ENCODE measurements at regions not wholly inside any gene's neighbourhood (a gene's known extent, or its start where the extent isn't known, plus 50 kb on each side); places are given as distances from the start of the nearest gene placed in this dataset.

- Histone ChIP-seq H3K4me3 (ENCODE audit: low read length in 2 of 2) (no peak overlapping the region), H3K27ac (ENCODE audit: low read length) (no peak overlapping the region), H3K9ac (ENCODE audit: low read length in 2 of 2) (no peak overlapping the region), H3K27me3 (ENCODE audit: control insufficient read depth in 1 of 2, insufficient read depth in 2 of 2, low read length in 2 of 2) (peaks cover 0 to 3% of the 10 kb centered on the region in 2 donors), H3K36me3 (ENCODE audit: control insufficient read depth in 2 of 2, insufficient read depth in 2 of 2, low read length in 2 of 2) (no peaks in the 10 kb centered on the region), H3K4me1 (ENCODE audit: control insufficient read depth, insufficient read depth, low read length) (no peaks in the 10 kb centered on the region), H3K9me3 (ENCODE audit: control insufficient read depth in 2 of 2, low read length in 2 of 2) (no peaks in the 10 kb centered on the region)
Observed at GRCh38 chr11:115891581-115891980, 387.4 kb upstream of the CADM1 start.

DNA sequence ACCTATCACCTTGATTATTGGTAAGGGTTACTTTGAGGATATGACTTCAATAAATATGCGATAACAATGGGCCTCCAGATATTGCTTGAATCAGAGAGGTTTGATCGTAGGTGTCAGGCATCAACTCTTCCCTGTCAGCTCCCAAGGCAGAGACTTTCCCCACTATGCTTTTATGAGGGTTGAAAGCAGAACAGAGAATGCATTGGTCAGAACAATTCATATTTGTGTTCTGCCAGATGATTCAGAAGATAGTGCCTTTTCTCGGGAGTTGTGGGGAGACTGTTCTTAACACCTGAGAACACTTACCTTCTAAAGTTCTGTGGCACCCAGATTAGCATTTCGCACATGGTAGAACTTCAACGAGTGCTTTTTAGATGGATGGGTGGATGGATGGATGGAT is 386.3 kb upstream of the CADM1 start:
- Histone ChIP-seq H3K36me3 (ENCODE audit: control insufficient read depth in 2 of 2, insufficient read depth in 2 of 2, low read length in 2 of 2) (no peaks in the 10 kb centered on the region), H3K9me3 (ENCODE audit: control insufficient read depth in 2 of 2, low read length in 2 of 2) (no peaks in the 10 kb centered on the region), H3K27me3 (ENCODE audit: control insufficient read depth in 1 of 2, insufficient read depth in 2 of 2, low read length in 2 of 2) (peaks cover 0 to 3% of the 10 kb centered on the region in 2 donors), H3K4me1 (ENCODE audit: control insufficient read depth, insufficient read depth, low read length) (no peaks in the 10 kb centered on the region), H3K27ac (ENCODE audit: low read length) (no peak overlapping the region), H3K9ac (ENCODE audit: low read length in 2 of 2) (no peak overlapping the region), H3K4me3 (ENCODE audit: low read length in 2 of 2) (no peak overlapping the region)

GRCh38 chr11:115889712-115890111 is 385.5 kb upstream of the CADM1 start:
- Histone ChIP-seq H3K4me3 (ENCODE audit: low read length in 2 of 2) (no peak overlapping the region), H3K27ac (ENCODE audit: low read length) (no peak overlapping the region), H3K36me3 (ENCODE audit: control insufficient read depth in 2 of 2, insufficient read depth in 2 of 2, low read length in 2 of 2) (no peaks in the 10 kb centered on the region), H3K27me3 (ENCODE audit: control insufficient read depth in 1 of 2, insufficient read depth in 2 of 2, low read length in 2 of 2) (peaks cover 0 to 3% of the 10 kb centered on the region in 2 donors), H3K9me3 (ENCODE audit: control insufficient read depth in 2 of 2, low read length in 2 of 2) (no peaks in the 10 kb centered on the region), H3K4me1 (ENCODE audit: control insufficient read depth, insufficient read depth, low read length) (no peaks in the 10 kb centered on the region), H3K9ac (ENCODE audit: low read length in 2 of 2) (no peak overlapping the region)

DNA sequence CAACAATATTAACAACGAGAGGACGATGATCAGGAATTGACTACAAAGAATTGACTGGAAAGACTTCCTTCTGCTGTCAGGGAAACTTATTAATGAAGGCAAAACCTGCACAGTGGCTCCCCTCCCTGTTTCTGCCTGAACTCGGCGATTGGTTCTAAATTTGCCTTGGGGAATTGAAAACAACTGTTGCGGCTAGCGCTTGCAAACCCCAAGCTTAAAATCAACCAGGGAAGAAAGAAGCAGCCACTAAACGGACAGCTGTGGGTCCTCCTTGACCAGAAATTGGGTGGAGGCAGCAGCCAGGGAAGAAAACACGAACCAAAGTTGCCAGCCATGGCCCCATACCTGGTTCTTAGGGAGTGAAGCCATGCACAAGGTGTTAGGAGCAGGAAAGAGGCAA is 383.5 kb upstream of the CADM1 start:
- no peaks in the 10 kb centered on the region for H3K9me3 ChIP-seq (ENCODE audit: control insufficient read depth in 2 of 2, low read length in 2 of 2)

DNA sequence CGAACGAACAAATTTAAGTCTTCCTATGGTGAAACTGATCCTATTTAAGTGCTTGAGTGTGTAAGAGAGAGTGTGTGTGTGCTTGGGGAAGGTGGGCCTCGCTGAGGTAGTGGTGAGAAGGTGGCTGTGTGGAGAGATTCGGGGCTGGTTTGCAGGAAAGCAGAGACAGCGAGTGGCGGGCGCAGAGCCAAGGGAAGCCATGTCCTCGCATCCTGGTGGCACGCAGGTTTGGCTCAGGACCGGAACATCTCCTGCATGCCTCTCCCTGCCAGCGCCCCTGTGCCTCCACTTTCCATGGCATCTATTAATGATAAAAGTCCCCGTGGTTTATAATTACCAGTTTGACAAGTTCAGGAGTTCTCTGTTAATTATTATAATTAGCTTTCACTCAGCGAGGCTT is 383.1 kb upstream of the CADM1 start:
- Histone ChIP-seq H3K9ac (ENCODE audit: low read length in 2 of 2) (no peak overlapping the region), H3K27ac (ENCODE audit: low read length) (no peak overlapping the region), H3K27me3 (ENCODE audit: control insufficient read depth in 1 of 2, insufficient read depth in 2 of 2, low read length in 2 of 2) (peaks cover 0 to 3% of the 10 kb centered on the region in 2 donors), H3K36me3 (ENCODE audit: control insufficient read depth in 2 of 2, insufficient read depth in 2 of 2, low read length in 2 of 2) (no peaks in the 10 kb centered on the region), H3K4me3 (ENCODE audit: low read length in 2 of 2) (no peak overlapping the region), H3K4me1 (ENCODE audit: control insufficient read depth, insufficient read depth, low read length) (no peaks in the 10 kb centered on the region), H3K9me3 (ENCODE audit: control insufficient read depth in 2 of 2, low read length in 2 of 2) (no peaks in the 10 kb centered on the region)

More for the DNA sequence above, 383.5 kb upstream of the CADM1 start:
- Histone ChIP-seq H3K4me3 (ENCODE audit: low read length in 2 of 2) (no peak overlapping the region), H3K9ac (ENCODE audit: low read length in 2 of 2) (no peak overlapping the region), H3K27me3 (ENCODE audit: control insufficient read depth in 1 of 2, insufficient read depth in 2 of 2, low read length in 2 of 2) (peaks cover 0 to 3% of the 10 kb centered on the region in 2 donors), H3K27ac (ENCODE audit: low read length) (no peak overlapping the region), H3K36me3 (ENCODE audit: control insufficient read depth in 2 of 2, insufficient read depth in 2 of 2, low read length in 2 of 2) (no peaks in the 10 kb centered on the region), H3K4me1 (ENCODE audit: control insufficient read depth, insufficient read depth, low read length) (no peaks in the 10 kb centered on the region)

- Histone ChIP-seq H3K27ac (ENCODE audit: low read length) (no peak overlapping the region), H3K36me3 (ENCODE audit: control insufficient read depth in 2 of 2, insufficient read depth in 2 of 2, low read length in 2 of 2) (no peaks in the 10 kb centered on the region), H3K9me3 (ENCODE audit: control insufficient read depth in 2 of 2, low read length in 2 of 2) (no peaks in the 10 kb centered on the region), H3K27me3 (ENCODE audit: control insufficient read depth in 1 of 2, insufficient read depth in 2 of 2, low read length in 2 of 2) (no peaks in the 10 kb centered on the region), H3K4me3 (ENCODE audit: low read length in 2 of 2) (no peak overlapping the region), H3K9ac (ENCODE audit: low read length in 2 of 2) (no peak overlapping the region), H3K4me1 (ENCODE audit: control insufficient read depth, insufficient read depth, low read length) (no peaks in the 10 kb centered on the region)
Observed at GRCh38 chr11:115886422-115886733, 382.2 kb upstream of the CADM1 start.

DNA sequence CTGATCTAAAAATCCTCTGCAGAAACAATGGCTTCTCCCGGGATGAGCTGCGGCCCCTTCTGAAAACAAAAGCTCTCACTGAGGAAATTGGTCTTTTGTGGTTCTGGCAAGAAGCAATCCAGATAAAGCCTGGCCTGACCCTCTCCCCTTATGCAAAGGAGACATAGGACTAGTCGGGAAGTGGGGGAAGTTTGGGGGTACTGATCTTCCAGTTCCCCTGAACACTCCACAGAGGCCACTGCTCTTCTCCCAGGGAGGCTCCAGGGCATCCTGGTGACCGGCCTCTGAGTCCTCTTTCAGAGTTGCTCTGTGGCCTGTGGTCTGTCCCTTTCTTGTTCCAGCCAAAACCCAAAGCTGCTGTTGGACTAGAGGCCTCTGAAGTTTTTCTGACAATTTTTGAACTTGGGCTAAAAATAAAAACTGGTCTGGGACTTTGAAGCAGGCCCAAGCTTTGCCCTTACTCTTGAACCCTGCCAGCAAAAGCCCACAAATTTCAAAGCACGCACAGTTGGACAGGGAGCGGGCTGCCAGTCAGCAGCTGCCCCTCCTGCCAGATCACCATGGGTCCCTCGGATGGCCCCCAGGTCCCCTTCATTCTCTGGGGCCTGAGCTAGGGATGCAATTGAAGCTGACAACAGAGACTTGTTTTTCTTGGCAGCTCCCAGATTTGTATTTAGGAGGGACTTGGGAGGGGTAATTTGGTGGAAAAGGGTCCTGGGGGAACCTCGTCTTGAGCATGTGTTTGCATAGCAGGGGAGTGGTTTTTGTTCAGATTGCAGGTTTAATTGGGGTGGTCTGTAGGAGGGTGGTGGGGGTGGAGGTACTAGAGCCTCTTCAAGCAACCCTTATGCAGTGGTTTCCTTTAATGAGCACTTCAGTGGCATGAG is 381.6 kb upstream of the CADM1 start:
- H3K36me3 ChIP-seq (ENCODE audit: control insufficient read depth in 2 of 2, insufficient read depth in 2 of 2, low read length in 2 of 2) = no peaks in the 10 kb centered on the region
- no peaks in the 10 kb centered on the region for H3K27me3 ChIP-seq (ENCODE audit: control insufficient read depth in 1 of 2, insufficient read depth in 2 of 2, low read length in 2 of 2)
- H3K4me1 ChIP-seq (ENCODE audit: control insufficient read depth, insufficient read depth, low read length) = no peaks in the 10 kb centered on the region
- H3K4me3 ChIP-seq (ENCODE audit: low read length in 2 of 2) = no peak overlapping the region
- no peak overlapping the region for H3K27ac ChIP-seq (ENCODE audit: low read length)
- no peak overlapping the region for H3K9ac ChIP-seq (ENCODE audit: low read length in 2 of 2)
- H3K9me3 ChIP-seq (ENCODE audit: control insufficient read depth in 2 of 2, low read length in 2 of 2) = peaks cover 0 to 2% of the 10 kb centered on the region in 2 donors

DNA sequence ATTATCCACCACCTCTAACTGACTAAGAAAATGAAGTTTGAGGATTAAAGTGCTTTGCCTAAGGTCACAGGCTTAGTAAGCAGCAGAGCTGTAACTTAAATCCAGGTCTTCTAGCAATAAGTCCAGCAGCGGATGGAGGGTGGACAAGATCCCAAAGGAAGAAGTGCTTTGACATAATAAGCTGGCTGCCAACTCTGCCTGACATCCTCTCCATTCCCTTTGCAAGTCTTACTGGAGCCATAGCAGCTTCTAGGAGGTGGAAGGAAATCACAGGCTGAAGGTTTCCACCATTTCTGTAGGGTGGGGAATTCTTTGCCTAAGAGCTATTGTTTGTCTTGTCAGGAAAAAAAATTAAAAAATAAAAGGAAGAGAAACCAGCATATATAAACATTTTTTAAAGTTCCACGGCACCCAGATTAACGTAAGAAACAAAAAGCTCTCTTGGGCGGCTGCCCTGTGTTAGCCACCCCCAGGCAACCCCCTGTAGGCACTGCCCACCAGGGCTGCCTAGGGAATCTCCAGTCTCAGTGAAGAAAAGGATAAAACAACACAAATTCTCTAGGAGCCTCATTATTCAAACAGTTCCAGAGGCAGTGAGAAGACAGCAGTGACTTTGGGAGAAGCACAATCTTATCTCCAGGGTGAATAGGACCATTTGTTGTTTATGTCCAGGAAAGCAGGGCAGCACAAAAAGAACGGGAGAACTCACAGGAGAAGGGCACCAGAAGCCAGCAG is 380.8 kb upstream of the CADM1 start:
- Histone ChIP-seq H3K36me3 (ENCODE audit: control insufficient read depth in 2 of 2, insufficient read depth in 2 of 2, low read length in 2 of 2) (no peaks in the 10 kb centered on the region), H3K27ac (ENCODE audit: low read length) (no peak overlapping the region), H3K9ac (ENCODE audit: low read length in 2 of 2) (no peak overlapping the region), H3K4me3 (ENCODE audit: low read length in 2 of 2) (no peak overlapping the region), H3K4me1 (ENCODE audit: control insufficient read depth, insufficient read depth, low read length) (no peaks in the 10 kb centered on the region), H3K27me3 (ENCODE audit: control insufficient read depth in 1 of 2, insufficient read depth in 2 of 2, low read length in 2 of 2) (no peaks in the 10 kb centered on the region), H3K9me3 (ENCODE audit: control insufficient read depth in 2 of 2, low read length in 2 of 2) (peaks cover 0 to 4% of the 10 kb centered on the region in 2 donors)

DNA sequence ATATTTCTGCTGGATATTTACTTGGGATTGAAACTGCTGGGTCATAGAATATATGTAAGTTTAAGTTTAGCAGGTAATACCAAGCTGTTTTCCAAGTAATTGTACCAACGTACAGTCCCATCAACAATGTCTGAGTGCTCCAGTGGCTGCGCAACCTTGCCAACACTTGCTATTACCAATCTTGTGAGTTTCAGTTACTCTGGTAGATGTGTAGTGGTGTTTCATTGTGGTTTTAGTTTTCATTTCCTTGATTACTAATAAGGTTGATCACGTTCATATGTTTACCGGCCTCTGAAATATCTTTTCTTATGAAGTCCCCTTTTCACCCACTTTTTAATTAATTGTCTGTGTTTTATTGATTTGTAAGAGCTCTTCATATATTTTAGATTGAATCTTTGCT is 370.6 kb upstream of the CADM1 start:
- H3K4me3 ChIP-seq (ENCODE audit: low read length in 2 of 2) = no peak overlapping the region
- no peak overlapping the region for H3K9ac ChIP-seq (ENCODE audit: low read length in 2 of 2)

DNA sequence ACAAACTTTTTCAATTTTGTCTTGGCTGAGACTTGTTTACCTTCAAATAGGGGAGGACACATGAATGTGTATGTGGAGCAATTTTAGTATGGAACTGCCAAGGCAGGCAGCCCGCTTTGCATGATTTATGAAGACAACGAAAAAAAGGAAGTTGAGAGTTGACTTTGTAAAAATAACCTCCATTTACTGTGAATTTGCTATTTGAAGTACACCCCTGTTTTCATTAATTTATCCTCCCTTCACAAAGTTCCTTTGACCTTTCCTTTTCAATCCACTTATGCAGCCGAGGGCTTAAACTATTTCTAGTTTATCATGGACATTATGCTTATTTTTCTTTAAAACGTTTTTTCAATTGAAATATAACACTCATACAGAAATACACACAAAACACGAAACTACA is 369.6 kb upstream of the CADM1 start:
- Histone ChIP-seq H3K4me1 (ENCODE audit: control insufficient read depth, insufficient read depth, low read length) (peaks cover 6% of the 10 kb centered on the region), H3K9me3 (ENCODE audit: control insufficient read depth in 2 of 2, low read length in 2 of 2) (no peaks in the 10 kb centered on the region), H3K27me3 (ENCODE audit: control insufficient read depth in 1 of 2, insufficient read depth in 2 of 2, low read length in 2 of 2) (no peaks in the 10 kb centered on the region), H3K27ac (ENCODE audit: low read length) (no peak overlapping the region), H3K36me3 (ENCODE audit: control insufficient read depth in 2 of 2, insufficient read depth in 2 of 2, low read length in 2 of 2) (no peaks in the 10 kb centered on the region), H3K4me3 (ENCODE audit: low read length in 2 of 2) (no peak overlapping the region), H3K9ac (ENCODE audit: low read length in 2 of 2) (no peak overlapping the region)

More for the DNA sequence above, 370.6 kb upstream of the CADM1 start:
- Histone ChIP-seq H3K36me3 (ENCODE audit: control insufficient read depth in 2 of 2, insufficient read depth in 2 of 2, low read length in 2 of 2) (no peaks in the 10 kb centered on the region), H3K27me3 (ENCODE audit: control insufficient read depth in 1 of 2, insufficient read depth in 2 of 2, low read length in 2 of 2) (no peaks in the 10 kb centered on the region), H3K9me3 (ENCODE audit: control insufficient read depth in 2 of 2, low read length in 2 of 2) (no peaks in the 10 kb centered on the region), H3K27ac (ENCODE audit: low read length) (no peak overlapping the region), H3K4me1 (ENCODE audit: control insufficient read depth, insufficient read depth, low read length) (peaks cover 6% of the 10 kb centered on the region)

- no peak overlapping the region for H3K27ac ChIP-seq (ENCODE audit: low read length)
- no peaks in the 10 kb centered on the region for H3K27me3 ChIP-seq (ENCODE audit: control insufficient read depth in 1 of 2, insufficient read depth in 2 of 2, low read length in 2 of 2)
- no peak overlapping the region for H3K9ac ChIP-seq (ENCODE audit: low read length in 2 of 2)
- no peak overlapping the region for H3K4me3 ChIP-seq (ENCODE audit: low read length in 2 of 2)
- no peaks in the 10 kb centered on the region for H3K9me3 ChIP-seq (ENCODE audit: control insufficient read depth in 2 of 2, low read length in 2 of 2)
- peaks cover 6% of the 10 kb centered on the region for H3K4me1 ChIP-seq (ENCODE audit: control insufficient read depth, insufficient read depth, low read length)
- no peaks in the 10 kb centered on the region for H3K36me3 ChIP-seq (ENCODE audit: control insufficient read depth in 2 of 2, insufficient read depth in 2 of 2, low read length in 2 of 2)
Observed at GRCh38 chr11:115872416-115872815, 368.2 kb upstream of the CADM1 start.

Measured in stomach smooth muscle (tissue), 2 donors.